ENCODE measurements at regions not wholly inside any gene's neighbourhood (a gene's known extent, or its start where the extent isn't known, plus 50 kb on each side); places are given as distances from the start of the nearest gene placed in this dataset.

GRCh38 chr2:94939349-94939748, 68.1 kb downstream of the TEKT4 start:
- no peak for TF ChIP-seq POLR2A (IDR thresholded peaks at IDR 0.05)
- no peak for TF ChIP-seq CTCF (IDR thresholded peaks at IDR 0.05)

GRCh38 chr2:94947097-94948016, 76.1 kb downstream of the TEKT4 start:
- no peak overlapping the region for H3K27ac ChIP-seq
- no peaks in the 10 kb centered on the region for H3K9me3 ChIP-seq (replicated peaks in 1 of 3)
- no peaks in the 10 kb centered on the region for H3K36me3 ChIP-seq (replicated peaks in 1 of 2)
- no peaks in the 10 kb centered on the region for H3K27me3 ChIP-seq
- H3K4me1 ChIP-seq (replicated peaks in 1 of 2): no peaks in the 10 kb centered on the region
- H3K4me3 ChIP-seq: no peak overlapping the region
- DNase-seq: no peak
- TF ChIP-seq CTCF (IDR thresholded peaks at IDR 0.05) (no peak), POLR2A (IDR thresholded peaks at IDR 0.05) (no peak)
- intact Hi-C loops (cut with DNase I): no loop called here
- 86 to 91% (median 89%) methylated on average over 25 to 34 of the region's 34 CpGs for WGBS, 4 donors

More at GRCh38 chr2:94939349-94939748, 68.1 kb downstream of the TEKT4 start:
- H3K27me3 ChIP-seq: peaks cover 3% of the 10 kb centered on the region
- H3K4me1 ChIP-seq (replicated peaks in 1 of 2): no peaks in the 10 kb centered on the region
- no peaks in the 10 kb centered on the region for H3K9me3 ChIP-seq (replicated peaks in 1 of 3)
- DNase-seq: no peak
- 57 to 65% (median 60%) methylated on average over 5 of the region's 5 CpGs for WGBS, 4 donors
- no peak overlapping the region for H3K4me3 ChIP-seq
- no peak overlapping the region for H3K27ac ChIP-seq
- intact Hi-C loops (cut with DNase I): no loop called here
- H3K36me3 ChIP-seq (replicated peaks in 1 of 2): no peaks in the 10 kb centered on the region

GRCh38 chr2:94955702-94956101, 69.8 kb upstream of the MAL start:
- Histone ChIP-seq H3K27me3 (peaks cover 10% of the 10 kb centered on the region), H3K36me3 (replicated peaks in 1 of 2) (no peaks in the 10 kb centered on the region), H3K27ac (no peak overlapping the region), H3K4me3 (no peak overlapping the region), H3K4me1 (replicated peaks in 1 of 2) (no peaks in the 10 kb centered on the region), H3K9me3 (replicated peaks in 1 of 3) (no peaks in the 10 kb centered on the region)
- no peak for DNase-seq
- TF ChIP-seq CTCF (IDR thresholded peaks at IDR 0.05) (no peak), POLR2A (IDR thresholded peaks at IDR 0.05) (no peak)
- 69 to 84% (median 76%) methylated on average over 4 of the region's 4 CpGs for WGBS, 4 donors
- intact Hi-C loops (cut with DNase I): no loop called here

GRCh38 chr2:94956797-94957391, 68.6 kb upstream of the MAL start:
- H3K27ac ChIP-seq: no peak overlapping the region

More at GRCh38 chr2:94956797-94957391, 68.6 kb upstream of the MAL start:
- peak; percentile 42 to 77 (median 60) for TF ChIP-seq CTCF (IDR thresholded peaks at IDR 0.05)
- TF ChIP-seq POLR2A (IDR thresholded peaks at IDR 0.05): no peak
- Histone ChIP-seq H3K4me3 (no peak overlapping the region), H3K27me3 (peaks cover 10% of the 10 kb centered on the region), H3K36me3 (replicated peaks in 1 of 2) (no peaks in the 10 kb centered on the region), H3K9me3 (replicated peaks in 1 of 3) (no peaks in the 10 kb centered on the region), H3K4me1 (replicated peaks in 1 of 2) (no peaks in the 10 kb centered on the region)
- 9 to 12% (median 10%) methylated on average over 6 of the region's 6 CpGs for WGBS, 4 donors
- intact Hi-C loops (cut with DNase I): no loop called here
- DNase-seq: peak in 4 of 7 donors; percentile 13 to 40 (median 38)

Data from adrenal gland (tissue), 9 donors.